HG02973 (cell line): ENCODE measurements at regions not wholly inside any gene's neighbourhood (a gene's known extent, or its start where the extent isn't known, plus 50 kb on each side); places are given as distances from the start of the nearest gene placed in this dataset.

Experiments used
- ATAC-seq: cut with Tn5 transposase; IDR thresholded peaks from one replicate; pipeline ENCODE4 v1.9.1; 2021; ENCODE audit warnings: moderate library complexity; ENCODE audit not compliant: unreplicated experiment

DNA sequence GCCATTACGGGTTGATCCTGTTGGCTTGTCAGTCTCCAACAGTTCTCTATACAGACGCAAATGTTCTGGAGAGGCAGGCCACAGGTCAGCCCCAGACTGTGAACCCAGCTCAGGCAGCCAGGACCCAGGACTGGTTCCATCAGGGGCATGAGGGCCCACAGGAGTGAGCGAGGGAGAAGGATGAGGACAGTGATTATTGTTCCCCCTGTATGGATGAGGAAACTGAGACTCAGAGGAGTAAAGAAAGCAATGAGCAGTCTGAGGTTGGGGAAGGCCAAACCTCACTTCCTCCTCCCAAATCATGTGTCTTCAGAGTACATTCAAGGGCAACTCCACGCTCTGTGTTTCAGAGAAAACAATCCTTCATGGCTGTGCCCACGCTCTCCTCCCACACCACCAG, 121.9 kb downstream of the RPLP1 start:
- ATAC-seq = no peak

DNA sequence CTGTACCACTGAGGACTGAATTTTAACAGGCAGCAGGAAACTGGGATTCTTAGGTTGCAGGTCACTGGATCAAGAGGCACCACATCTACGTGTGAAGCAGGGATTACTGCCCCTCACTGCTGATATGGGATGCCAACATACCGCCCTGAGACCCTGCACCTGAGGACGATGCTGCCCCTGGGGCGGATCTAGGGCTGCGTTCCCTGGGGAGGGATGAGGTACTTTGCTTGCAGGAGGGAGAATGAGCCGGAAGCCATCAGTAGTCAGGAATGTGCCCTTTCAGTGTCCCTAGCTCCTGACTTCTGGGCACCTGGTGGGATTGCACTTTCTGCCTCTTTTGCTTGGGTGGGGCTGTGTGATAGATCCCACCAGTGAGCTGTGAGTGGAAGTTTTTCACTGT, 122.8 kb downstream of the RPLP1 start:
- ATAC-seq = no peak

DNA sequence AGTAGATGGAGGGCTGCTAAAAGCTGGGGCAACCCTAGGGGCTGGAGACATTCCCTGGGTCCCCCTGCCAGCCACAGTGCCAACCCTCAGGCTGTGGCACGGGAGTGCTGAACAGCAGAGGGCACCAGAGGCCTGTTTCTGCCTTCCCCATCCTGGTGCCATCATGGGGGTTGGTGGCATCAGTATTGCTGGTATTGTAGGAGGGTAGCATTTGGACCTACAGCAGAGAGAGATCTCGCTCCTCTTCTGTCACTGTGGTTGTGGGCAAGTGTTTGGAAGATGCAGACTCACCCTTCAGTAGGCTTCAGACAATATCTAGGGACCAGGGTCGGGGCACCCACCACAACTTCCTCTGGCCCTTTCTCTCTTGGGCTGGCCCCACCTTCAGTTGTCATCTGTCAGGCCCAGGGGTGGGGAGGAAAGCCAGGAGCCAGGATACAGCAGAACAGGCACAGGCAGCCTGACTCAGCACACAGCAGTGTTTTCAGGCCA, 123.5 kb downstream of the RPLP1 start:
- ATAC-seq = no peak

DNA sequence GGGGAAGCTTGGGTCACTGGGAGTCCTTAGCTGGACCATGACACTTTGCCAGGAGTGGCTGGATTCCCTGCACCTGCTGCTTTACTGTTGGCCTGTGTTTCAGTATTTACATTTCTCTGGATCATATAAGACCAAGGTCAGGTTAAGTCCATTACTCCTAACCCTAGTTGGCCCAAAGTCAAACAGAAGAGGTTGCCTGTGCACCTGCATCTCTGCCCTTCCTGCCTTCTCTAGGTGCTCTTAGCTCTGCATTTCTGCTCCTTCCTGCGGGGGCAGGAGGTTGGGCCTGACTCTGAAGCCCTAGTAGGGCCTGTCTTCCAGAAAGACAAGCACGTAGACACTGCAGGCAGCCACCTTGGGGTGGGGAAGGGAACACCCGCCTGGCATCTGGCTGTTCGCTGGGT, 124.3 kb downstream of the RPLP1 start:
- no peak for ATAC-seq

GRCh38 chr15:69577397-69577796, 124.8 kb downstream of the RPLP1 start:
- no peak for ATAC-seq

- no peak for ATAC-seq
Observed at GRCh38 chr15:69578252-69578651, 125.6 kb downstream of the RPLP1 start.

GRCh38 chr15:69578787-69579583, 126.4 kb downstream of the RPLP1 start:
- ATAC-seq = no peak

DNA sequence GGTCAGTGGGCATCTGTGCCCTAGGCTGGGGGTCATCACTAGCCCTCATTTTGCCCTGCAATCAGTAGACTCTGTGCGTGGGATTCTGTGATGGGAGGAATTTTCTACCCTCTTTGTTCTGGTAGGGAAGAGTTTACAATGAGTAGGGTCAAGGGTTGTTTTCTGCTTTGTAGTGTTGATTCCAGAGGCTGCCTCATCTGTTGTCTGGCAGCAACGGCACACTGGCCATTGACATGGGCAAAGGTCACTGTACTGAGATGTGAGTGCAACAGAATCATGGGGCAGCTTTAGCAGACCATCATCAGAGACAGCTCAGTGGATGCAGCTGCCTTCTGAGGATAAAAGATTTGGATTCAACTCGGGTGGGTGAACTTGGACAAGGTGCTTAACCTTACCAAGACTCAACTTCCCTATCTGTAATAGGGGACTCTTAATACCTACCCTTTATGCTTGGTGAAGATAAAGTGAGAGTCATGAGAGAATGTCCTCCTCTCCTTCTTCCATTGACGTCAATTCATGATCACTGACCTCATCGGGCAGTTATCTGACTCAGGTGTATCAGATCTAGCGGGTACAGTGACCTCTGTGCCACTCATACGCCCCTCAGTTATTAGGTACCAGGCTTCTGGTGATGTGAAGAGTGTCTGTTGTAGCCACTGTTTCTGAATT, 127.5 kb downstream of the RPLP1 start:
- no peak for ATAC-seq

DNA sequence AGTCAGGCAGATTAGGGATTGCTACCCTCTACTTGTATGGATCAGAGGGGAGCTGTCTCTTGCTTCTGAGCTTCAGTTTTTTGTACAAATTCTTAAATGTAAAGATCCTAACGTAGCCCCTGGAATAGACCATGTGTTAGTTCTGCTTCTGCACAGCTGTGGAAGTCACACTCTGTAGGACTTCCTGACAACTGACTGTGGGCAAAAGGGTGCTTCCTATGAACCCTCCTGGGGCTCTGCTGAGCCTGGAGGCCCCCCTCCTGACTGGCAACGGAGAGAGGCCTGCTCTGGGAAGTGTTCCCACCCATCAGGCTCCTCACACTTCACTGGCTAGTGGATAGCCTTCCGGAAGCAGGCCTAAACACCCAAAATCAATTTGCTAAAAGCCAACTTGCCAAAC, 131.0 kb downstream of the RPLP1 start:
- no peak for ATAC-seq

DNA sequence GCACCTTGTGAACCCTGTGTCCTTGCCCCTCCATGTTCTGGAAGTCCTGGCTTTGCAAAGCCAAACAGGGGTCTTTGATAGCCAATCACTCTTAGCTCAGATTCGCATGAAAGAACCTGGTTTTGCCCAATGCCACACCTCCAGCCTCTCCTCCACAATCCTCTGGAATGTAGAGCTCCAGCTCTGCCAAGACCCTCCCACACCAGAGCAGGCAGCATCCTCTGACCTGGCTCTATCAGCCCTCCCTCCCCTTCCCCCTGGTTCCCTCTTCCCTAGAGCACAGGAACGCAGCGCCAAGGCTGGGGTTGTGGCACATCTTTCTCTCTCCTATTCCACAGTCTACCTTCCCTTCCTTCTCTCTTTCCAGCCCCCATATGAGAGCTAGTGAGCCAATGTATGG, 133.3 kb downstream of the RPLP1 start:
- ATAC-seq = no peak

DNA sequence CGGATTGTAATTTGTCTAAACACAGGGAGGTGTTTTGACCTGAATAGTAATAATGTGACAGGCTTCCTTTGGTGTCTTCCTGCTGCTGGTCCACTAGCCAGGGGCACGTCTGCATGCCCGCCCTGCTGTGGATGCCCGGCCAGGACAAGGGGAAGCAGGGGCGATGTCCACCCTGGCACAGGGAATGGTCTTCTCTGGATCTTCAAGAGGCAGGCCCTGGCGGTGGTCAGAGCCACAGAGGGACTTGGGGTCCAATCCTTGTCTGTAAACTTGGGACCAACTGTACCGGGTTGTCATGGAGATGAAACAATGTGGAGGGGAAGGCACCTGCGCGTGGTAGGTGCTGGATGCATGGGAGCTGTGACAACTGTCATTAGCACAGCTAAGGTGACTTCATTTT, 134.1 kb downstream of the RPLP1 start:
- no peak for ATAC-seq

- no peak for ATAC-seq
Observed at GRCh38 chr15:69587723-69588426, 135.3 kb downstream of the RPLP1 start.

DNA sequence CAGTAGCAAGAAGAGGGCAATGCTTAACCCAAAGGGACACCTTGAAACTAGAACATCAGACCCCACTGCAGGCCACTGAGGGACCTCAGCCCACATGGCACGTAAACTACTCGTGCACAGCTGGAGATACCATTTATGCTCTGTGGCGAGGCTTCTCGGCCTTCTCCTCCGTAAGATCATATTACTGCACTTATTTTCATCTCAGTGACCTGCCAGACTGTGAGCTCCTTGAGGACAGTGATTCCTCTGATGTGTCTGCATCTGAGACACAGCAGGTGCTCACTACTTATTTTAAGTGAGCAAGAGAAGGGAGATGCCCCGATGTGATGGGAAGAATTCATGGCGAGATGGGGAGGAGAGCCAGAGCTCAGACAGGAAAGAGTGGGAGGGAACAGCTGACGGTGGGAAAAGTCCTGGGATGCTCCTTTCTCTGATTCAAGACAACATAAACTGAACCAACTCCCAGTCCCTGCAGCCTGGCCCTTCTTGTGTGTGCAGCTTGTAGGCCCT, 137.6 kb downstream of the RPLP1 start:
- no peak for ATAC-seq

DNA sequence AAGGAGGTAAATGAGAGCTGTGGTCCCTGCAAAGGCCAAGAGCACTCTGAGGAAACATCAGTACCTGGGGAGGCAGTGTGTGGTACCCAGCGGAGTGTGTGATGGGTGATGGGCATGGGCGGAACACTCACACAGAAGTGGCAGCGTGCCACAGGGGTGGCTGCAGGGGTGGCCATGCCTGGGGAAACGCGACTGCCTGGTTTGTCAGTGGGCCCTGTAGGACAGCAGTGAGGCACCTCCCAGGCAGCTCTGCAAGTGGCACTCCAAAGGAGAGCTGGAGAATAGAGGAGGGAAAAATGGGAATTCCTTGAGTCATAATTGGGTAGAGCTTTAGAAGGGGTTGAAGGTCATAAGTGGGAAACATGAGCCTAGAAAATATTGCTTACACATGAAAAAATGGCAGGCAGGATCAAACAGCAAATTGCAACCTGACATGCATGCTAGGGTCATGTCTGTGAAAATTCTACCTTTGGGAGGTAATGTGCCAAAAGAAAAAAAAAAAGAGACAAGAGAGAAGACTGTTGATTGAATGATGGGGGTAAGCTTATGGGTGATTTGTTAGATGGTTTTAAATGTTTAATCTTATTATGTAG, 138.4 kb downstream of the RPLP1 start:
- ATAC-seq = no peak

- ATAC-seq = no peak
Observed at GRCh38 chr15:69591905-69592508, 139.4 kb downstream of the RPLP1 start.

DNA sequence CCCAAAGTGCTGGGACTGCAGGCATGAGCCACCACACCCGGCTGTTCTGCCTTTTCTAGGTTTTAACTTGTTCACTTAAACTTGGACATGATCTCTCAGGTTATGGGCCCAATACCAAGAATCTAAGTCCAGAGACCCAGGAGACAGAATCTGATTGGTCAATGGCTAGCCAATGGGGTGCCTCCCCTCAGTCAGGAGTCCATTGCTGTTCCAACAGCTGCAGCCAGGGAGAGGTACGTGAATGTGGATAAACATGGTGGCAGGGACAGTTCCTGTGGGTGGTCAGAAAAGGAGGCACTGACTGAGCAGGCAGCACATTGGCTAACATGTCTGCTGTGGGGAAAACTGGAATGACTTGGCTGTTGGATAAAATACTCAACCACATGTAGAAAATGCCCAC, 140.3 kb downstream of the RPLP1 start:
- no peak for ATAC-seq

DNA sequence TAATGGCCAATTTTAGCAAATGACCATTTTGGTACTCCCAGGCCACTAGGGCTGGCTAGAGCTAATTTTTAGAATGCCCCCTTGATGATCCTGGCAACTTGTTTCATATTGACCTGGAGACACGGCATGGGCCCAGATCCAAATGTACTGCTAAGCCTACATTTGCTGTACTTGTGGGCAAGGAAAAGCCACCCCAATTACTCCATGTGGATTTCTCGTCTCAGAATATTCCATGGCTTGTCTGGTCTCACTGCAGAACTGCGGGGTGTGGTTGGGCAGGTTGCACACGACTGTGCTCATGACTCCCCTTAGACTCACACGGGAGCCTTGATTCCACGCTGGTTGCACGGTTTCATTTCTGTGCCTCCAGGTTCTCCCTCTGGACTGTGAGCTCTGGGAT, 140.9 kb downstream of the RPLP1 start:
- no peak for ATAC-seq

- no peak for ATAC-seq
Observed at GRCh38 chr15:69593981-69594966, 141.7 kb downstream of the RPLP1 start.

DNA sequence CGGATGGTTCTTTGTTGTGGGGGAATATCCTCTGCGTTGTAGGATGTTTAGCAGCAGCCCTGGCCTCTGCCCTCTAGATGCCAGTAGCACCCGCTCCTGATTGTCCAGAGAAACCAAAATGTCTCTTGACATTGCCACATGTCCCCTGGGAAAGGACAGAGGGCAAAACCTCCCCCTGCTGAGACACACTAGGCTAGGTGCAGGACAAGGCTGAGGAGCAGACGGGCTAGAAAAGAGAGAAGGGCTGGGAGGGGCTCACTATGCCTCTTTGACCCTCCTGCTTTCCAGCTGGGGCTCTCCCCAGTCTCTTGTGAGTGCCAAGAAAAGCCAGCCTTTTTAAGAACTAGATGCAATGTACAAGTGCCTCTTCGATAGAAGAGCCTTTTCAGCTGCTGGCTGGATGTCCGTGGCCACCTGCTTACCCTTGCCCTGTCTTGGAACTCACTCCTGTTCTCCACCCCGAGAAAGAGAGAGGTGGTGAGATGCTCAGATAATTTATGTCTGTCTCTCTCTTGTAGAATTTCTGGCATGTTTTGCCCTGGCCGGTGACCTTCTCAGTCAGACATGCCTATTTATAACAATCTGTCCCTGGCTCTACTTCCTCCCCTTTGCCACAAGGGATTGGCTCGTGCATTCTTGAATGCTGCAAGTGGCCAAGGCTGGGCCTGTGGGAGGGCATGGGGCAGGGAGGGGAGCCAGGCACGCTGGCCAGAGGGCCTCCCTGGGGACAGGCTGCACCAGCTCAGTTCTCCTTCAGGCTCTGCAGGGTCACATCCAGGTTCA, 142.6 kb downstream of the RPLP1 start:
- no peak for ATAC-seq
